ENCODE measurements at regions not wholly inside any gene's neighbourhood (a gene's known extent, or its start where the extent isn't known, plus 50 kb on each side); places are given as distances from the start of the nearest gene placed in this dataset.
"Not testable (repeated sequence)": the region's sequence is repeated elsewhere in the genome, so short reads cannot be mapped to it uniquely, and the experiment has no call there.

- no peaks in the 10 kb centered on the region for H3K4me1 Mint-ChIP-seq (ENCODE audit: low read depth)
- H3K9me3 Mint-ChIP-seq, result peaks cover 30% of the 10 kb centered on the region
- DNase-seq (ENCODE audit: low spot score), result no peak
- H3K36me3 Mint-ChIP-seq (ENCODE audit: low read depth), result no peaks in the 10 kb centered on the region
- H3K4me3 Mint-ChIP-seq (ENCODE audit: low read depth), result no peak overlapping the region
- intact Hi-C loops (cut with micrococcal nuclease), result no loop called here
- H3K27me3 Mint-ChIP-seq (ENCODE audit: low read depth), result no peaks in the 10 kb centered on the region
- H3K27ac Mint-ChIP-seq, result no peak overlapping the region
Measured at GRCh38 chr2:185511925-185512324, 226.7 kb upstream of the FSIP2 start.

- Mint-ChIP-seq H3K27ac (no peak overlapping the region), H3K9me3 (peaks cover 27% of the 10 kb centered on the region), H3K27me3 (ENCODE audit: low read depth) (no peaks in the 10 kb centered on the region), H3K36me3 (ENCODE audit: low read depth) (no peaks in the 10 kb centered on the region), H3K4me3 (ENCODE audit: low read depth) (no peak overlapping the region), H3K4me1 (ENCODE audit: low read depth) (no peaks in the 10 kb centered on the region)
- intact Hi-C loops (cut with micrococcal nuclease), result no loop called here
- DNase-seq (ENCODE audit: low spot score), result no peak
Measured at GRCh38 chr2:185522472-185522871, 216.1 kb upstream of the FSIP2 start.

- H3K4me3 Mint-ChIP-seq (ENCODE audit: low read depth); H3K4me1 Mint-ChIP-seq (ENCODE audit: low read depth); intact Hi-C loops (cut with micrococcal nuclease); H3K27me3 Mint-ChIP-seq (ENCODE audit: low read depth); DNase-seq (ENCODE audit: low spot score); H3K27ac Mint-ChIP-seq; H3K36me3 Mint-ChIP-seq (ENCODE audit: low read depth): not testable (repeated sequence)
- peaks cover 23% of the 10 kb centered on the region for H3K9me3 Mint-ChIP-seq
Measured at GRCh38 chr2:185524242-185524641, 214.4 kb upstream of the FSIP2 start.

GRCh38 chr2:185526161-185526560 is 212.4 kb upstream of the FSIP2 start:
- Mint-ChIP-seq H3K27ac (no peak overlapping the region), H3K4me1 (ENCODE audit: low read depth) (no peaks in the 10 kb centered on the region), H3K9me3 (peaks cover 24% of the 10 kb centered on the region), H3K27me3 (ENCODE audit: low read depth) (no peaks in the 10 kb centered on the region), H3K4me3 (ENCODE audit: low read depth) (no peak overlapping the region), H3K36me3 (ENCODE audit: low read depth) (no peaks in the 10 kb centered on the region)
- DNase-seq (ENCODE audit: low spot score), result no peak
- intact Hi-C loops (cut with micrococcal nuclease), result no loop called here

- no peaks in the 10 kb centered on the region for H3K4me1 Mint-ChIP-seq (ENCODE audit: low read depth)
- no peaks in the 10 kb centered on the region for H3K36me3 Mint-ChIP-seq (ENCODE audit: low read depth)
- H3K4me3 Mint-ChIP-seq (ENCODE audit: low read depth), result no peak overlapping the region
- peaks cover 3% of the 10 kb centered on the region for H3K9me3 Mint-ChIP-seq
- intact Hi-C loops (cut with micrococcal nuclease), result no loop called here
- no peaks in the 10 kb centered on the region for H3K27me3 Mint-ChIP-seq (ENCODE audit: low read depth)
- no peak for DNase-seq (ENCODE audit: low spot score)
- no peak overlapping the region for H3K27ac Mint-ChIP-seq
Measured at GRCh38 chr2:185531721-185532120, 206.9 kb upstream of the FSIP2 start.

- Mint-ChIP-seq H3K4me1 (ENCODE audit: low read depth) (no peaks in the 10 kb centered on the region), H3K27me3 (ENCODE audit: low read depth) (no peaks in the 10 kb centered on the region), H3K4me3 (ENCODE audit: low read depth) (no peak overlapping the region), H3K27ac (no peak overlapping the region), H3K9me3 (no peaks in the 10 kb centered on the region), H3K36me3 (ENCODE audit: low read depth) (no peaks in the 10 kb centered on the region)
- intact Hi-C loops (cut with micrococcal nuclease), result no loop called here
- DNase-seq (ENCODE audit: low spot score), result no peak
Measured at GRCh38 chr2:185537689-185538088, 200.9 kb upstream of the FSIP2 start.

GRCh38 chr2:185567196-185567595 is 171.4 kb upstream of the FSIP2 start:
- Mint-ChIP-seq H3K36me3 (ENCODE audit: low read depth) (no peaks in the 10 kb centered on the region), H3K27ac (no peak overlapping the region), H3K27me3 (ENCODE audit: low read depth) (no peaks in the 10 kb centered on the region), H3K4me3 (ENCODE audit: low read depth) (no peak overlapping the region), H3K9me3 (peaks cover 19% of the 10 kb centered on the region), H3K4me1 (ENCODE audit: low read depth) (no peaks in the 10 kb centered on the region)
- no peak for DNase-seq (ENCODE audit: low spot score)
- intact Hi-C loops (cut with micrococcal nuclease), result no loop called here

- H3K9me3 Mint-ChIP-seq, result peaks cover 15% of the 10 kb centered on the region
Measured at GRCh38 chr2:185567940-185568339, 170.7 kb upstream of the FSIP2 start.

GRCh38 chr2:185578322-185578721 is 160.3 kb upstream of the FSIP2 start:
- Mint-ChIP-seq H3K9me3 (peaks cover 8% of the 10 kb centered on the region), H3K36me3 (ENCODE audit: low read depth) (no peaks in the 10 kb centered on the region)
- intact Hi-C loops (cut with micrococcal nuclease), result no loop called here

More at GRCh38 chr2:185567940-185568339, 170.7 kb upstream of the FSIP2 start:
- intact Hi-C loops (cut with micrococcal nuclease), result no loop called here
- Mint-ChIP-seq H3K27ac (no peak overlapping the region), H3K27me3 (ENCODE audit: low read depth) (no peaks in the 10 kb centered on the region), H3K4me3 (ENCODE audit: low read depth) (no peak overlapping the region), H3K4me1 (ENCODE audit: low read depth) (no peaks in the 10 kb centered on the region), H3K36me3 (ENCODE audit: low read depth) (no peaks in the 10 kb centered on the region)
- DNase-seq (ENCODE audit: low spot score), result no peak

GRCh38 chr2:185583058-185583816 is 155.4 kb upstream of the FSIP2 start:
- peaks cover 22% of the 10 kb centered on the region for H3K9me3 Mint-ChIP-seq
- intact Hi-C loops (cut with micrococcal nuclease), result no loop called here
- no peak overlapping the region for H3K4me3 Mint-ChIP-seq (ENCODE audit: low read depth)
- H3K27ac Mint-ChIP-seq, result no peak overlapping the region
- H3K4me1 Mint-ChIP-seq (ENCODE audit: low read depth), result no peaks in the 10 kb centered on the region
- H3K36me3 Mint-ChIP-seq (ENCODE audit: low read depth), result no peaks in the 10 kb centered on the region
- H3K27me3 Mint-ChIP-seq (ENCODE audit: low read depth), result no peaks in the 10 kb centered on the region
- DNase-seq (ENCODE audit: low spot score), result no peak

More at GRCh38 chr2:185578322-185578721, 160.3 kb upstream of the FSIP2 start:
- Mint-ChIP-seq H3K4me1 (ENCODE audit: low read depth) (no peaks in the 10 kb centered on the region), H3K27ac (no peak overlapping the region), H3K27me3 (ENCODE audit: low read depth) (no peaks in the 10 kb centered on the region), H3K4me3 (ENCODE audit: low read depth) (no peak overlapping the region)
- no peak for DNase-seq (ENCODE audit: low spot score)

GRCh38 chr2:185585165-185585564 is 153.4 kb upstream of the FSIP2 start:
- H3K4me3 Mint-ChIP-seq (ENCODE audit: low read depth); H3K27me3 Mint-ChIP-seq (ENCODE audit: low read depth); H3K36me3 Mint-ChIP-seq (ENCODE audit: low read depth); H3K4me1 Mint-ChIP-seq (ENCODE audit: low read depth); DNase-seq (ENCODE audit: low spot score); intact Hi-C loops (cut with micrococcal nuclease); H3K27ac Mint-ChIP-seq: not testable (repeated sequence)
- H3K9me3 Mint-ChIP-seq, result peaks cover 26% of the 10 kb centered on the region

- DNase-seq (ENCODE audit: low spot score); H3K4me3 Mint-ChIP-seq (ENCODE audit: low read depth); H3K4me1 Mint-ChIP-seq (ENCODE audit: low read depth); H3K27me3 Mint-ChIP-seq (ENCODE audit: low read depth); H3K27ac Mint-ChIP-seq; H3K36me3 Mint-ChIP-seq (ENCODE audit: low read depth); intact Hi-C loops (cut with micrococcal nuclease): not testable (repeated sequence)
- peaks cover 15% of the 10 kb centered on the region for H3K9me3 Mint-ChIP-seq
Measured at GRCh38 chr2:185591276-185591675, 147.3 kb upstream of the FSIP2 start.

GRCh38 chr2:185607945-185608344 is 130.7 kb upstream of the FSIP2 start:
- Mint-ChIP-seq H3K27ac (no peak overlapping the region), H3K27me3 (ENCODE audit: low read depth) (no peaks in the 10 kb centered on the region), H3K9me3 (no peaks in the 10 kb centered on the region), H3K4me3 (ENCODE audit: low read depth) (no peak overlapping the region), H3K4me1 (ENCODE audit: low read depth) (no peaks in the 10 kb centered on the region), H3K36me3 (ENCODE audit: low read depth) (no peaks in the 10 kb centered on the region)
- intact Hi-C loops (cut with micrococcal nuclease), result no loop called here
- no peak for DNase-seq (ENCODE audit: low spot score)

- no peaks in the 10 kb centered on the region for H3K36me3 Mint-ChIP-seq (ENCODE audit: low read depth)
- H3K27me3 Mint-ChIP-seq (ENCODE audit: low read depth), result no peaks in the 10 kb centered on the region
- H3K27ac Mint-ChIP-seq, result no peak overlapping the region
- H3K9me3 Mint-ChIP-seq, result no peaks in the 10 kb centered on the region
- H3K4me3 Mint-ChIP-seq (ENCODE audit: low read depth), result no peak overlapping the region
- intact Hi-C loops (cut with micrococcal nuclease), result no loop called here
- no peak for DNase-seq (ENCODE audit: low spot score)
- no peaks in the 10 kb centered on the region for H3K4me1 Mint-ChIP-seq (ENCODE audit: low read depth)
Measured at GRCh38 chr2:185608799-185609198, 129.8 kb upstream of the FSIP2 start.

Measured in activated T-helper 2 cell treated with anti-CD3 and anti-CD28 coated beads, Interferon-gamma antibody, Interleukin-2, Interleukin-4, amounts not matched to agents 10 μg/mL and 5 μg/mL and 100 μg/mL, durations not matched to agents 14 hours and 24 hours and 36 hours (primary cell).